A673 (cell line): ENCODE measurements at regions not wholly inside any gene's neighbourhood (a gene's known extent, or its start where the extent isn't known, plus 50 kb on each side); places are given as distances from the start of the nearest gene placed in this dataset.

Source experiments
- BruUV-seq: library from RNA; stranded (reverse); fragments of 400-500 nt; replicated peaks from 2 replicates; lab custom pipeline; 2021; lab: Mats Ljungman, UMichigan
- CTCF ChIA-PET: fragments of 300-600 bp; sonication (Branson Sonifier 250); formaldehyde crosslinking; loops from one replicate; lab custom pipeline; 2022; ENCODE audit warnings: antibody characterized with exemption; lab: Charles Lee
- POLR2A ChIA-PET: fragments of 300-600 bp; sonication (Branson Sonifier 250); formaldehyde crosslinking; loops from one replicate; lab custom pipeline; 2022; ENCODE audit warnings: antibody characterized with exemption; ENCODE audit not compliant: low non-redundant PET; lab: Charles Lee
- DNase-seq: peaks from one replicate; pipeline ENCODE4 v3.0.0-alpha.2; 2015; ENCODE audit warnings: low spot score
- H3K27ac ChIP-seq: fragments of 200-600 bp; sonication (generic); 2 replicates; pipeline ENCODE4 v1.5.1; 2016; ENCODE audit warnings: mixed run types, low read depth, mild to moderate bottlenecking, mixed read lengths, antibody characterized with exemption, low read length; ENCODE audit not compliant: poor library complexity, severe bottlenecking
- H3K27me3 ChIP-seq: fragments of 200-600 bp; sonication (generic); replicated peaks from 2 replicates; pipeline ENCODE4 v1.6.1; 2017; ENCODE audit warnings: mixed run types, low read depth, mild to moderate bottlenecking, mixed read lengths, antibody characterized with exemption, low read length; ENCODE audit not compliant: insufficient read depth, poor library complexity
- H3K36me3 ChIP-seq: fragments of 200-600 bp; sonication (generic); 2 replicates; pipeline ENCODE4 v1.6.1; 2016; ENCODE audit warnings: mixed run types, mild to moderate bottlenecking, mixed read lengths, antibody characterized with exemption, low read length; ENCODE audit not compliant: insufficient read depth, poor library complexity, severe bottlenecking
- H3K4me1 ChIP-seq: fragments of 200-600 bp; sonication (generic); 2 replicates; pipeline ENCODE4 v1.6.1; 2017; ENCODE audit warnings: mixed run types, mild to moderate bottlenecking, mixed read lengths, antibody characterized with exemption, low read length; ENCODE audit not compliant: insufficient read depth, poor library complexity, severe bottlenecking
- H3K4me3 ChIP-seq: fragments of 200-600 bp; sonication (generic); 2 replicates; pipeline ENCODE4 v1.5.1; 2016; ENCODE audit warnings: low read depth, mixed run types, mild to moderate bottlenecking, mixed read lengths, low read length; ENCODE audit not compliant: poor library complexity, severe bottlenecking
- H3K9me3 ChIP-seq: fragments of 200-600 bp; sonication (generic); 2 replicates; pipeline ENCODE4 v1.6.1; 2016; ENCODE audit warnings: mixed run types, low read depth, mild to moderate bottlenecking, mixed read lengths, antibody characterized with exemption, low read length; ENCODE audit not compliant: poor library complexity, severe bottlenecking
- CTCF ChIP-seq: fragments of 300-800, 200-600 bp; sonication (generic); conservative IDR thresholded peaks from 2 replicates; pipeline ENCODE4 v1.5.1; 2017; ENCODE audit warnings: low read depth, mild to moderate bottlenecking, antibody characterized with exemption, low read length, moderate library complexity, mixed read lengths
- EZH2 ChIP-seq: fragments of 200-600 bp; sonication (generic); IDR thresholded peaks from 2 replicates; pipeline ENCODE4 v1.6.1; 2017; ENCODE audit warnings: borderline replicate concordance, low read depth, mild to moderate bottlenecking, mixed read lengths, antibody characterized with exemption, low read length; ENCODE audit not compliant: poor library complexity, severe bottlenecking
- intact Hi-C: fragments of 100-400 bp; cut with micrococcal nuclease; formaldehyde crosslinking; loops from one replicate; pipeline ENCODE4 v1.10.0; 2022; ENCODE audit not compliant: unreplicated experiment

- no TSS peak for BruUV-seq
- no peaks in the 10 kb centered on the region for H3K9me3 ChIP-seq
Observed at GRCh38 chr18:39487932-39488331, 1922.3 kb upstream of the CELF4 start.

DNA sequence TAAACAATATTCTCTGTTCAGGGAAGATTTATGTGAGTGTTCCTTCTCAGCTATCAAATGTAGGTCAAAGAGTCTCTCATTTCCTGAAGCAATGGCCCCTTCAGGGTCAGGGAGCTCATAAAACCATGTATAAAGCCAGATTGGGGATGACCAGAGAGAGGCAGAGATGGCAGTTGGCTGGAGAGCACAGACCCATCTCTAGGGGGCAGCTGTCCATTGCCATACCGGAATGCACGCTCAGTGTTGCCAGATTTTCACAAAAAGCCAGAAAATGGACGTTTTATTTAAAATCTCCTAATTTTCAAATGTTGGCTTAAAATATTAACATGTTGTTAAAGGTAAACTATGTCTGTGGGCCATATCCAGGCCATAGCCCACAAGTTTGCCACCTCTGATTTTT, 1920.7 kb upstream of the CELF4 start:
- Histone ChIP-seq H3K4me1 (no peaks in the 10 kb centered on the region), H3K27ac (no peak overlapping the region), H3K4me3 (no peak overlapping the region), H3K27me3 (no peaks in the 10 kb centered on the region), H3K9me3 (no peaks in the 10 kb centered on the region), H3K36me3 (no peaks in the 10 kb centered on the region)
- CTCF ChIA-PET = no interaction called here
- TF ChIP-seq EZH2 (no peak), CTCF (no peak)
- intact Hi-C loops = no loop called here
- no TSS peak for BruUV-seq
- POLR2A ChIA-PET = no interaction called here
- no peak for DNase-seq

More at GRCh38 chr18:39487932-39488331, 1922.3 kb upstream of the CELF4 start:
- H3K27ac ChIP-seq = no peak overlapping the region
- H3K27me3 ChIP-seq = no peaks in the 10 kb centered on the region
- POLR2A ChIA-PET = no interaction called here
- CTCF ChIA-PET = no interaction called here
- H3K36me3 ChIP-seq = no peaks in the 10 kb centered on the region
- H3K4me1 ChIP-seq = no peaks in the 10 kb centered on the region
- intact Hi-C loops = no loop called here
- no peak overlapping the region for H3K4me3 ChIP-seq
- DNase-seq = no peak
- TF ChIP-seq CTCF = no peak
- TF ChIP-seq EZH2 = no peak

DNA sequence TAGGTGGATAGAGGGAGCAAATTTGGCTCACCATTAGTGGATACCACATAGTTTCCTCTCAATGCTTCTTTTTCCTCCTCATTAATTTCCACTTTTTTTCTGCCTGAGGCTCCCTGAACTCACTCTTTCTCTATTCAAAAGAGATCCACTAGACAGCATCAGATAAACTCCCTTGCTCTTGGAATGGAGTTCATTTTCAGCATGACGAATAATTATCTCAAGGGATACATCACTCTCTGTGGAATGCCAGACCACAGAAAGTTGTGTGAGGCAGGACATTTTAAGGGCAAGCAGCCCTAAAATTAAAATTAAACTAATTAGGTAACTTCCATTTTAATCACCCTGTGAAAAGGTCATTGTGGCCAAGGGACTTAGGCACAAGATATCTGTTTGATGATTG, 1920.1 kb upstream of the CELF4 start:
- no peak overlapping the region for H3K4me3 ChIP-seq
- H3K4me1 ChIP-seq = no peaks in the 10 kb centered on the region
- POLR2A ChIA-PET = no interaction called here
- no peak for DNase-seq
- CTCF ChIA-PET = no interaction called here
- intact Hi-C loops = no loop called here
- no peaks in the 10 kb centered on the region for H3K27me3 ChIP-seq
- no peaks in the 10 kb centered on the region for H3K36me3 ChIP-seq
- no peak overlapping the region for H3K27ac ChIP-seq
- no peak for TF ChIP-seq EZH2
- TF ChIP-seq CTCF = no peak
- no TSS peak for BruUV-seq
- no peaks in the 10 kb centered on the region for H3K9me3 ChIP-seq
